Sigmoid colon (tissue), 6 donors: ENCODE measurements at regions not wholly inside any gene's neighbourhood (a gene's known extent, or its start where the extent isn't known, plus 50 kb on each side); places are given as distances from the start of the nearest gene placed in this dataset.

Experiments used
- DNase-seq: peaks from one replicate; pipeline ENCODE4 v3.0.0-alpha.2; 2019
- H3K27ac ChIP-seq, 4 donors: fragments of 200-600 bp; sonication (generic); one replicate each; pipeline ENCODE4 v1.5.1; 2016 to 2019; ENCODE audit warnings: mild to moderate bottlenecking in 1 of 4
- H3K27me3 ChIP-seq, 3 donors: fragments of 200-600 bp; sonication (generic); one replicate each; pipeline ENCODE4 v1.5.1; 2019; ENCODE audit warnings: mild to moderate bottlenecking in 1 of 3
- H3K36me3 ChIP-seq, 4 donors: fragments of 200-600 bp; sonication (generic); one replicate each; pipeline ENCODE4 v1.5.1; 2016 to 2019
- H3K4me1 ChIP-seq, 4 donors: fragments of 200-600 bp; sonication (generic); one replicate each; pipeline ENCODE4 v1.5.1; 2017 to 2019
- H3K4me3 ChIP-seq, 4 donors: fragments of 200-600 bp; sonication (generic); one replicate each; pipeline ENCODE4 v1.5.1; 2017 to 2019; ENCODE audit warnings: mild to moderate bottlenecking in 2 of 4, moderate library complexity in 1 of 4
- H3K9me3 ChIP-seq, 4 donors: fragments of 200-600 bp in 3 of 4; sonication (generic) in 3 of 4; one replicate each; pipeline versions ENCODE4 v1.5.1 to v1.6.1; 2013 to 2019
- CTCF ChIP-seq, 4 experiments: fragments of 450-650 bp in 3 of 4; fragments of 200-600 bp in 1 of 4; IDR thresholded peaks; one replicate each; pipeline ENCODE4 v1.5.1; 2016 to 2019; ENCODE audit warnings: antibody characterized with exemption in 4 of 4, mild to moderate bottlenecking in 3 of 4, moderate library complexity in 2 of 4
- EP300 ChIP-seq, 4 donors: sonication (generic); formaldehyde crosslinking; IDR thresholded peaks; one replicate each; pipeline ENCODE4 v1.6.1; 2017; ENCODE audit warnings: antibody characterized with exemption in 4 of 4
- POLR2A ChIP-seq, 2 donors: fragments of 450-650 bp; IDR thresholded peaks; one replicate each; pipeline ENCODE4 v1.6.1; 2016; ENCODE audit warnings: antibody characterized with exemption in 2 of 2, mild to moderate bottlenecking in 2 of 2, moderate library complexity in 2 of 2
- POLR2AphosphoS5 ChIP-seq, 4 donors: sonication (generic); formaldehyde crosslinking; IDR thresholded peaks; one replicate each; pipeline ENCODE4 v1.6.1; 2017; ENCODE audit warnings: antibody characterized with exemption in 4 of 4
- whole genome bisulfite sequencing, 2 donors: extraction: QIAGEN DNeasy Blood & Tissue Kit; methylation state at CpG; one replicate each; pipeline ENCODE4 v1.1.7; 2013; 5-methylcytosine and 5-hydroxymethylcytosine counted together
- intact Hi-C: fragments of 100-400 bp; cut with DNase I; formaldehyde crosslinking; loops from one replicate; pipeline ENCODE4 v1.15.1; 2023
- donor health status: healthy with polysubstance abuse.
- donor health status: healthy.

- H3K4me3 ChIP-seq, result no peak overlapping the region
- 88 to 89% methylated on average over 3 of the region's 3 CpGs for WGBS, 2 donors
- intact Hi-C loops, result no loop called here
Observed at GRCh38 chr16:7221157-7221556, 111.5 kb upstream of the RBFOX1 start.

GRCh38 chr16:7218936-7219335, 113.7 kb upstream of the RBFOX1 start:
- H3K27ac ChIP-seq, result no peak overlapping the region
- H3K27me3 ChIP-seq, result no peaks in the 10 kb centered on the region
- no peaks in the 10 kb centered on the region for H3K4me1 ChIP-seq
- H3K4me3 ChIP-seq, result no peak overlapping the region
- H3K36me3 ChIP-seq, result no peaks in the 10 kb centered on the region
- no peak for TF ChIP-seq EP300 (IDR thresholded peaks at IDR 0.05)
- no peak for TF ChIP-seq POLR2AphosphoS5 (IDR thresholded peaks at IDR 0.05)
- no peak for TF ChIP-seq CTCF (IDR thresholded peaks at IDR 0.05)
- TF ChIP-seq POLR2A (IDR thresholded peaks at IDR 0.05), result no peak
- no peaks in the 10 kb centered on the region for H3K9me3 ChIP-seq
- DNase-seq, result no peak
- WGBS, 2 donors, result 42 to 70% methylated on average over 4 of the region's 4 CpGs
- intact Hi-C loops, result no loop called here

More at GRCh38 chr16:7221157-7221556, 111.5 kb upstream of the RBFOX1 start:
- Histone ChIP-seq H3K9me3 (peaks cover 0 to 4% (median 0%) of the 10 kb centered on the region in 4 donors), H3K27me3 (peaks cover 0 to under 1% (median 0%) of the 10 kb centered on the region in 3 donors), H3K36me3 (no peaks in the 10 kb centered on the region), H3K4me1 (no peaks in the 10 kb centered on the region), H3K27ac (no peak overlapping the region)
- no peak for DNase-seq
- TF ChIP-seq CTCF (IDR thresholded peaks at IDR 0.05) (no peak), POLR2AphosphoS5 (IDR thresholded peaks at IDR 0.05) (no peak), EP300 (IDR thresholded peaks at IDR 0.05) (no peak), POLR2A (IDR thresholded peaks at IDR 0.05) (no peak)

GRCh38 chr16:7217797-7218196, 114.8 kb upstream of the RBFOX1 start:
- TF ChIP-seq EP300 (IDR thresholded peaks at IDR 0.05), result no peak
- no peak for TF ChIP-seq POLR2AphosphoS5 (IDR thresholded peaks at IDR 0.05)
- TF ChIP-seq POLR2A (IDR thresholded peaks at IDR 0.05), result no peak
- no peak for TF ChIP-seq CTCF (IDR thresholded peaks at IDR 0.05)
- WGBS, 2 donors, result 88 to 91% methylated on average over 14 of the region's 14 CpGs
- Histone ChIP-seq H3K4me1 (no peaks in the 10 kb centered on the region), H3K4me3 (no peak overlapping the region), H3K36me3 (no peaks in the 10 kb centered on the region), H3K27me3 (no peaks in the 10 kb centered on the region), H3K9me3 (no peaks in the 10 kb centered on the region), H3K27ac (no peak overlapping the region)
- intact Hi-C loops, result no loop called here
- DNase-seq, result no peak

GRCh38 chr16:7216719-7217118, 115.9 kb upstream of the RBFOX1 start:
- no peaks in the 10 kb centered on the region for H3K36me3 ChIP-seq
- no peaks in the 10 kb centered on the region for H3K9me3 ChIP-seq
- no peak for DNase-seq
- H3K27ac ChIP-seq, result no peak overlapping the region
- intact Hi-C loops, result no loop called here
- no peaks in the 10 kb centered on the region for H3K27me3 ChIP-seq
- no peak overlapping the region for H3K4me3 ChIP-seq
- TF ChIP-seq POLR2A (IDR thresholded peaks at IDR 0.05) (no peak), EP300 (IDR thresholded peaks at IDR 0.05) (no peak), CTCF (IDR thresholded peaks at IDR 0.05) (no peak), POLR2AphosphoS5 (IDR thresholded peaks at IDR 0.05) (no peak)
- H3K4me1 ChIP-seq, result no peaks in the 10 kb centered on the region

- H3K4me3 ChIP-seq, result no peak overlapping the region
- no peaks in the 10 kb centered on the region for H3K9me3 ChIP-seq
- no peaks in the 10 kb centered on the region for H3K4me1 ChIP-seq
- no peaks in the 10 kb centered on the region for H3K36me3 ChIP-seq
- DNase-seq, result no peak
- 77 to 80% methylated on average over 9 of the region's 9 CpGs for WGBS, 2 donors
- intact Hi-C loops, result no loop called here
- H3K27me3 ChIP-seq, result no peaks in the 10 kb centered on the region
- no peak overlapping the region for H3K27ac ChIP-seq
- TF ChIP-seq EP300 (IDR thresholded peaks at IDR 0.05), result no peak
- TF ChIP-seq POLR2A (IDR thresholded peaks at IDR 0.05), result no peak
- TF ChIP-seq CTCF (IDR thresholded peaks at IDR 0.05), result no peak
- TF ChIP-seq POLR2AphosphoS5 (IDR thresholded peaks at IDR 0.05), result no peak
Observed at GRCh38 chr16:7211781-7212180, 120.9 kb upstream of the RBFOX1 start.
